Fibroblast of skin of abdomen (primary cell): ENCODE measurements at regions not wholly inside any gene's neighbourhood (a gene's known extent, or its start where the extent isn't known, plus 50 kb on each side); places are given as distances from the start of the nearest gene placed in this dataset.

Experiments used
- DNase-seq: peaks from one replicate; pipeline ENCODE4 v3.0.0-alpha.2; 2013

- no peak for DNase-seq
These were observed 425.3 kb downstream of the GPATCH2 start for GRCh38 chr1:217205578-217205977.

- DNase-seq = no peak
These were observed 434.3 kb downstream of the GPATCH2 start for GRCh38 chr1:217196616-217197015.

DNA sequence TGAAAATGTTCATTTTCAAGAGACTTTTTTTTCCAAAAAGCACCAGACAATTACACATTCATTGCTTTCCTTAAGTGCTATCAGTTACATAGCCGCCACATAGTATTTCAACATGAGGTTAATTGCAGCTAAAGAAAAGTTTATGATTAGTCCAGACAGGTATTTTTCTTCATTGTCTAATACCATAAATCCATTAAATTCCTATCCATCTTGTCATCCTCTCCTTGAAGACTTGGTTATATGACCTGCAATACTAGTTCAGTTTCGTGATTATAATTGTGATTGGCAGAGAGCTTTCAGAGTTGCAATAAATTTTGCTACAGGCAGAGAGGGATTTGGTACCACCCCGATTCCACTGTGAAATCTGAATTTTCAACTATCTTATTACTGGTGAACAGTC lies 437.7 kb downstream of the GPATCH2 start:
- DNase-seq = no peak

DNA sequence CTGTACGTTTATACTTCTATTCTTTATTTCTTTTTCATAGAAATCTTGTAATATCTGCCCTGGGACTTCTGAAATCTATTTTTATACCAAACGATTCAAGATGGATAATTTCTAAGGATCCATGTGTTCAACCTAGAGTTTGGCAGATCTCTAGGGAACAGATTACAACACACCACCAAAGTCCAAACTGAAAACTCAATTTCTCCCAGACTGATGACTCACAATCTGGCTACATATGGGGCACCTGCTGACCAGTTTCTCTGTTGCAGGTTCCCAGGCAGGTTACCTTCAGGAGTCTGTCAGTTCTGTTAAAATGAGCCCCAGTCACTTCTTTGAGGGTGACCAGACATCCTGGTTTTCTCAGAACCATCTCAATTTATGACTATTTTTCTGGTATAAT lies 439.4 kb downstream of the GPATCH2 start:
- no peak for DNase-seq

- DNase-seq = no peak
These were observed 440.5 kb downstream of the GPATCH2 start for GRCh38 chr1:217190359-217190758.

DNA sequence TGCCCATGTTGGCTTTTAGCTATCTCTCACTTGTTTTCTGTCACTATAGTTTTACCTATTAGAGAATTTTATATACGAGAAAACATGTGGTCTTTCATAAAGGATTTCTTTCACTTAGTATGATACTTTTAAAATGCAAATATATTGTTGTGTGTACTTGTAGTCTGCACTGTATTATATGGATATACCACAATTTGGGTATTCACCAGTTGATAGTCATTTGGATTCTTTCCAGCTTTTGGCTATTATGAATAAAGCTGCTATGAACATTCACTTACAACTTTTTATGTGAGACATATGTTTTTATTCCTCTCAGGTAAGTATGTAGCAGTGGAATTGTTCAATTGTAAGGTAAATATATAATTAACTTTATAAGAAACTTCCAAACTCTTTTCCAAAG lies 441.5 kb downstream of the GPATCH2 start:
- DNase-seq = no peak

DNA sequence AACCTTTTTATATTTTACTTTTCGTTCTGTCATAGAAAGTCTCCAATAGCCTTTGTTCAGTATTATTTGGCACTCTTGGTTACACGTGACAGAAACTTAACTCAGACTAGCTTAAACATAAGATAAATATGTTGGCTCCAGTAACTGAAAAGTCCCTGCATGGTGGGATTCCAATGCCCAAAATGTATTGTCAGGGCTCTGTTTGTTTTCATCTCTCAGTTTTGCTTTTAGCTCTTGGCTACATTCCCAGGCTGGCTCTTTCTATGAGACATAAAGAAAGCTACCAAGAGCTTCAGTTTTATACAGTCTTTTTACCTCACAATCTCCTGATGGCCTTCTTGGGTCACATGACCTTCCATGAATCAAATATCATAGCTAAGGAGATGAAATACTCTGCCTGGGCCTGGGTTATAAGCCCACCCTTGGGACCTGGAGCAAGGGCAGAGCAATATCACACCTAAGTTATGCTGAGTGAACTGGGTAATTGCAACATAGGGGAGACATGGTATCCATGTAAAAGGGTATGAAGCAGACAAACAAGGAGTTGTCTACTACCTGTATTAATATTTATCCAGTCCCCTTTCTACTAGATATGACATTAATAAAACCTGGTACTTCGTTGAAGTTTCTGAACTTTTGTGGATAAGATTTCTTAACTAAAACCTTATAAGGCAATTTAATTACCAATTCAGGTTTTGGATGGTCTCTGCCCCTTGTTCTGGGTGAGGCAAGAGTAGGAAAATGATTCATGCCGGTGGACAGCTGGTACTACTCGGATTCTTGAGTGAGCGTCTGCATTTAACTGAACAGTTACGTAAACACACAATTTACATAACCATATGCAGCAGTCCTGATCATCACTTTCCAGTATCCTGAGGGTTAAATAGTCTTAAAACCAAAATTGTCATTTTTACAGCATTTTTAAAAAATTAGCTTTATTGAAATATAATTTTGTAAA lies 442.3 kb downstream of the GPATCH2 start:
- no peak for DNase-seq

- no peak for DNase-seq
These were observed 444.2 kb downstream of the GPATCH2 start for GRCh38 chr1:217186664-217187063.

GRCh38 chr1:217184854-217185253 lies 446.0 kb downstream of the GPATCH2 start:
- no peak for DNase-seq

GRCh38 chr1:217182992-217183391 lies 447.9 kb downstream of the GPATCH2 start:
- no peak for DNase-seq

- DNase-seq = no peak
These were observed 449.1 kb downstream of the GPATCH2 start for GRCh38 chr1:217181756-217182155.

GRCh38 chr1:217181176-217181746 lies 449.6 kb downstream of the GPATCH2 start:
- DNase-seq = no peak

- DNase-seq = no peak
These were observed 450.4 kb downstream of the GPATCH2 start for GRCh38 chr1:217180443-217180842.

DNA sequence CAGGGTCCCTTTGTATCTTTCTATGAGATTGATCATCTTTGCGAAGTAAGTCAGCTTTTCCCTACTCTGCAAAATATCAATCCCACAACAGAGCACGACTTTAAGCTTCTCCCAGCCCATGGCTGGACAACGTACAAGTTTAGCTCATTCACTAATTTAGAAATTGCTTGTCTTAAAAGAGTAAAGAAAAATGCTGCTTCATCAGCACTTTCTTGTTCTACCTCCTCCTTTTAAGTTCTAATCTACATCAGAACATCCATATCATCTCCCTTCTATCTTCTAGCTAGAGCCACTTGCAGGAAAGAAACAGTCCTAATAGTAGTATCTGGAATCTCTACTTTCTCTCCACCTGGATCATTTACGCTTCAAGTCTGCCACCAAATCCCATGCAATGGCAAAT lies 441.2 kb upstream of the ESRRG start:
- DNase-seq = no peak

DNA sequence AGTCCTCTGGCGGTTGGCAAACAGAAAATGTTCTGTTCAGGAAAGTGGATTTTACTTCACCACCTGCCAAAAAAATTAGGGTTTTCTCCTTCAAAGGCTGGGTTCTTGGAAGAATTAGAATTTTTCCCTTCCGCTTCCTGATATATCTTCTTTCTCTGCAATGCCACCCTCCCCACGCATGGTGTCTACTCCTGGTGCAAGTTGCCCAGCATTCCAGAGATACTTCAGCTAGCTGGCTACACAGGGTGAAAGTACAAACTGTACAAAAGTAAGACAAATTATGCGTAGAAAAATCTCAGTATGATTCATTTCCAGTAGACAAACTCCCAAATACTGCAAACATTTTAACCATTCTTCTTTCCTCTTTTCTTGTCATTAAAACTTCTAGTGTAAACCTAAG lies 430.1 kb upstream of the ESRRG start:
- no peak for DNase-seq

GRCh38 chr1:217150366-217150765 lies 427.1 kb upstream of the ESRRG start:
- DNase-seq = no peak

- no peak for DNase-seq
These were observed 426.6 kb upstream of the ESRRG start for GRCh38 chr1:217149791-217150190.

GRCh38 chr1:217141711-217142110 lies 418.5 kb upstream of the ESRRG start:
- DNase-seq = no peak

DNA sequence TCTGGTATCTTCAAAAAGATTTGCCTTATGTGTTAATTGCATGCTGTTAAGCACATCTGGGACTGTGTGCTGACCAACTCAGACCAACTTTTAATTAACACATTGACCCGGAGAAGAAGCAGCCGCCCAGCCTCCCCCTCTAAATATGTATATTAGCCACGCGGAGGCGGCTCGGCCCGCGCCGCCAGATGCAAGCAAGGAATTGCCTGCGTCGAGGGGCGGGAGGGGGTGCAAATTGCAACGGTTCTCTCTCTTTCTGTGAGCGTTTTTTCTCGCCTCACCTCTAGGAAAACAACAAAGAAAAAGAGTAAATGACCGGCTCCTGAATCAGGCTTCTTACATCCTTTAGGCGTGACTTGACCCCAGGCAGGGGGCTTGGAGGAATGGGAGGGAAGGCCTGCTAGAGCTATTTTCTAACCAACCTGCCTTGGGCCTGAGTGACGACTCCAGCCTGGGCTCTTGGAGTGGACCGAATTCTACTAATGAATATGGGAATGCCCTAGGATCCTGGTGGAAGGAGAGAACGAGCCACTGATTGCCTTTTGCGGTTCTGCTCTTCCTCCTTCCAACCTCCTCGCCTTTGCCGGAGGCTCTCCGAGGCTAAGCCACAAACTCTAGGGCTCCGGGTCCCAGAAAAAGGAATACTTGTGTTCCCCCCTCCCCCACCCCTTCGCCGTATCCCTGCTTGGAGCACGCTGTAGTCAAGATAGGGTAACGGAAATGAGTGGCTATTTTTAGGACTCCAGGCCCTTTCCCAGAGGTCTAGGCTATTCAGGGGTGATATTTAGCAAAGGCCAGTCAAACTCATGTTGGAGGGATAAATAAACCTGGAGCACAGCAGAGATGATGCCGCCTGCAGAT lies 417.0 kb upstream of the ESRRG start:
- DNase-seq = no peak

GRCh38 chr1:217139513-217139912 lies 416.3 kb upstream of the ESRRG start:
- DNase-seq = no peak

- DNase-seq = no peak
These were observed 415.7 kb upstream of the ESRRG start for GRCh38 chr1:217138799-217139466.

GRCh38 chr1:217138173-217138765 lies 415.0 kb upstream of the ESRRG start:
- no peak for DNase-seq
